Astrocyte of the cerebellum (primary cell): ENCODE measurements at regions not wholly inside any gene's neighbourhood (a gene's known extent, or its start where the extent isn't known, plus 50 kb on each side); places are given as distances from the start of the nearest gene placed in this dataset.
"Not testable (repeated sequence)": the region's sequence is repeated elsewhere in the genome, so short reads cannot be mapped to it uniquely, and the experiment has no call there.

ENCODE experiments used
- DNase-seq: peaks from one replicate; pipeline ENCODE4 v3.0.0-alpha.2; 2011; ENCODE audit warnings: low read depth
- H3K4me3 ChIP-seq: 2 replicates; pipeline ENCODE4 v1.5.1; 2011; ENCODE audit warnings: mild to moderate bottlenecking, low read depth, low read length, moderate library complexity
- CTCF ChIP-seq: IDR thresholded peaks from 2 replicates; pipeline ENCODE4 v1.5.1; 2012; ENCODE audit warnings: low read length, low read depth, moderate library complexity, mild to moderate bottlenecking; ENCODE audit errors: missing control alignments
- in situ Hi-C: cut with HindIII; loops from 2 replicates; pipeline ENCODE4 v1.10.0; 2017; ENCODE audit warnings: low sequenced_read_pairs

GRCh38 chr3:20376665-20377217 is 190.7 kb upstream of the SGO1 start:
- DNase-seq = no peak
- no peak for TF ChIP-seq CTCF
- in situ Hi-C loops = no loop called here
- H3K4me3 ChIP-seq = no peak overlapping the region

GRCh38 chr3:20375302-20375701 is 189.3 kb upstream of the SGO1 start:
- TF ChIP-seq CTCF = no peak
- H3K4me3 ChIP-seq = no peak overlapping the region
- no peak for DNase-seq
- in situ Hi-C loops = no loop called here

GRCh38 chr3:20370273-20371063 is 184.5 kb upstream of the SGO1 start:
- DNase-seq, in situ Hi-C loops, H3K4me3 ChIP-seq: not testable (repeated sequence)

GRCh38 chr3:20361000-20361399 is 175.0 kb upstream of the SGO1 start:
- DNase-seq = no peak
- H3K4me3 ChIP-seq = no peak overlapping the region
- in situ Hi-C loops = no loop called here
- TF ChIP-seq CTCF = no peak

GRCh38 chr3:20353286-20353685 is 167.3 kb upstream of the SGO1 start:
- no peak for TF ChIP-seq CTCF
- no peak for DNase-seq
- in situ Hi-C loops = no loop called here
- H3K4me3 ChIP-seq = no peak overlapping the region

- no peak for TF ChIP-seq CTCF
- no peak overlapping the region for H3K4me3 ChIP-seq
- DNase-seq = no peak
- in situ Hi-C loops = no loop called here
Observed at GRCh38 chr3:20352546-20353179, 166.7 kb upstream of the SGO1 start.

- no peak for TF ChIP-seq CTCF
- in situ Hi-C loops = no loop called here
- DNase-seq = no peak
- no peak overlapping the region for H3K4me3 ChIP-seq
Observed at GRCh38 chr3:20350449-20350848, 164.4 kb upstream of the SGO1 start.
